ENCODE measurements at regions not wholly inside any gene's neighbourhood (a gene's known extent, or its start where the extent isn't known, plus 50 kb on each side); places are given as distances from the start of the nearest gene placed in this dataset.

GRCh38 chr2:18156421-18156820 lies 278.0 kb downstream of the KCNS3 start:
- no peak for TF ChIP-seq CTCF (IDR thresholded peaks at IDR 0.05; ENCODE audit: control extremely low read depth in 1 of 3, insufficient read depth in 1 of 3, low read depth in 1 of 3, low read length in 3 of 3)
- no peak for TF ChIP-seq ZNF274 (IDR thresholded peaks at IDR 0.05; ENCODE audit: borderline replicate concordance, extremely low read depth, low read length)
- no peak for TF ChIP-seq JUN (IDR thresholded peaks at IDR 0.05; ENCODE audit: low read depth, low read length)
- TF ChIP-seq RBBP5 (IDR thresholded peaks at IDR 0.05; ENCODE audit: borderline replicate concordance, low read depth, low read length): no peak
- no peak for TF ChIP-seq POLR2AphosphoS5 (IDR thresholded peaks at IDR 0.05; ENCODE audit: low read depth, low read length)
- no peak for TF ChIP-seq JUND (IDR thresholded peaks at IDR 0.05; ENCODE audit: low read length)
